Nephron (organoid): ENCODE measurements at regions not wholly inside any gene's neighbourhood (a gene's known extent, or its start where the extent isn't known, plus 50 kb on each side); places are given as distances from the start of the nearest gene placed in this dataset.

Source experiments
- H3K27ac Mint-ChIP-seq, 3 experiments: 2 replicates each; pipeline ENCODE4 v1.8.0; 2020; ENCODE audit warnings: mixed read lengths in 3 of 3, mild to moderate bottlenecking in 2 of 3, moderate library complexity in 1 of 3
- H3K27me3 Mint-ChIP-seq: 2 replicates; pipeline ENCODE4 v1.8.0; 2021; ENCODE audit warnings: low read depth, mild to moderate bottlenecking, moderate library complexity, mixed read lengths
- H3K36me3 Mint-ChIP-seq: 2 replicates; pipeline ENCODE4 v1.8.0; 2020; ENCODE audit warnings: low read depth, mixed read lengths
- H3K4me1 Mint-ChIP-seq: 2 replicates; pipeline ENCODE4 v1.8.0; 2020; ENCODE audit warnings: mixed read lengths
- H3K4me3 Mint-ChIP-seq, 3 experiments: 2 replicates each; pipeline ENCODE4 v1.8.0; 2020; ENCODE audit warnings: mild to moderate bottlenecking in 3 of 3, mixed read lengths in 3 of 3, moderate library complexity in 2 of 3
- H3K9me3 Mint-ChIP-seq: 2 replicates; pipeline ENCODE4 v1.8.0; 2020; ENCODE audit warnings: mixed read lengths
- TF ChIP-seq, protein P1 (sequence below), 3 experiments: fragments of 200-600 bp; sonication (generic); IDR thresholded peaks; one replicate each; pipeline ENCODE4 v1.5.0; 2021; ENCODE audit warnings: antibody characterized with exemption in 3 of 3; ENCODE audit not compliant: unreplicated experiment in 3 of 3

DNA sequence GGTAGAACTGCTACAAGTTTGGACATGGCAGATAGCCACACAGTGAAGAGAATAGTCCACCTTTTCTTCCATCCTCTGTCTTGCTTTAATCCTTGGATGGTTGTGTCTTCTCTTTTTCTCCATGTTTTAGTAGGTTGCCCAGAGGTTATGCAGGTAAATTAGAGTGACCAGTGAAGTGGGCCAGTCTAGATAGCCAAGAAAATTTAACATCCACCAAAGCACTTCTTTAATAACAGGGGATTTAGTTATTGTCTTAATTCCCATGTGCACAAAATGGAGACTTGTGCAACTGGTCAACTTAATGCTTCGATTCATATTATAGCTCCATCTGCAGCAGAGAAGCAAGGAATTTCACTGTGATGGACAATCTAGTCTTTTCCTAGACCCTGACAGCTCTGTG, 58.8 kb upstream of the RCN1 start:
- H3K27ac Mint-ChIP-seq: no peak overlapping the region
- peaks cover 4% of the 10 kb centered on the region for H3K27me3 Mint-ChIP-seq
- no peaks in the 10 kb centered on the region for H3K9me3 Mint-ChIP-seq
- TF ChIP-seq, protein P1, sequence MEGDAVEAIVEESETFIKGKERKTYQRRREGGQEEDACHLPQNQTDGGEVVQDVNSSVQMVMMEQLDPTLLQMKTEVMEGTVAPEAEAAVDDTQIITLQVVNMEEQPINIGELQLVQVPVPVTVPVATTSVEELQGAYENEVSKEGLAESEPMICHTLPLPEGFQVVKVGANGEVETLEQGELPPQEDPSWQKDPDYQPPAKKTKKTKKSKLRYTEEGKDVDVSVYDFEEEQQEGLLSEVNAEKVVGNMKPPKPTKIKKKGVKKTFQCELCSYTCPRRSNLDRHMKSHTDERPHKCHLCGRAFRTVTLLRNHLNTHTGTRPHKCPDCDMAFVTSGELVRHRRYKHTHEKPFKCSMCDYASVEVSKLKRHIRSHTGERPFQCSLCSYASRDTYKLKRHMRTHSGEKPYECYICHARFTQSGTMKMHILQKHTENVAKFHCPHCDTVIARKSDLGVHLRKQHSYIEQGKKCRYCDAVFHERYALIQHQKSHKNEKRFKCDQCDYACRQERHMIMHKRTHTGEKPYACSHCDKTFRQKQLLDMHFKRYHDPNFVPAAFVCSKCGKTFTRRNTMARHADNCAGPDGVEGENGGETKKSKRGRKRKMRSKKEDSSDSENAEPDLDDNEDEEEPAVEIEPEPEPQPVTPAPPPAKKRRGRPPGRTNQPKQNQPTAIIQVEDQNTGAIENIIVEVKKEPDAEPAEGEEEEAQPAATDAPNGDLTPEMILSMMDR (IDR thresholded peaks at IDR 0.05; ENCODE audit: unreplicated experiment in 3 of 3): no peak
- no peaks in the 10 kb centered on the region for H3K4me1 Mint-ChIP-seq
- no peak overlapping the region for H3K4me3 Mint-ChIP-seq
- H3K36me3 Mint-ChIP-seq: no peaks in the 10 kb centered on the region

DNA sequence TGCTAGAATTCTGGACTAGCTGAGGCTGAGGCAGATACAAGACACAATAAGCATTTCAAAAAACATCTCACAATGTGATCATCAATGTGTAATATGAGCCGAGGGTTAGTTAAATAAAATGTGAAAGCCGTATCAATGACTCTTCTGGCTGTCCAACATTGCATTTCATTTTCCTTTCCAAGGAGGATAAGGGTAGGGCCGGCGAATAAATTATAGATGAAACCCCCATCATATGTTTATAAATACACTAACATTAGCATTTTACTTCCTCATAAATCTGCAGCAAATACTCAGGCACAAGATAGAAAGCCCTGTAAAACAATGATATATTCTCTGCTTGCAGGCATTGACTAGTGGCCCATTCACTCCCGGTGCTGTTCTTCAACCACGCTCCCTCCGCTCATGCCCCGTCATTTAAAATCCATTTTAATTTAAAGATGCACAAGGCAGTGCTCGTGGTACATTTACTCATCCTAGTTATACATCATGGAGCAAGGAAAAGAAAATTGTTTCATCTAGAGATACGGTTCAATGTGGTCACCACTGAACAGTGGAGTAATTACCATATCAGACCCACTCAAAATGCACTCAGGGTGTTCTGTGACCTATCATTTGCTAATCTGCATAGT, 59.9 kb upstream of the RCN1 start:
- Mint-ChIP-seq H3K27ac (no peak overlapping the region), H3K4me1 (no peaks in the 10 kb centered on the region), H3K9me3 (no peaks in the 10 kb centered on the region), H3K36me3 (no peaks in the 10 kb centered on the region), H3K4me3 (no peak overlapping the region), H3K27me3 (peaks cover 4% of the 10 kb centered on the region)
- TF ChIP-seq, protein P1 (IDR thresholded peaks at IDR 0.05; ENCODE audit: unreplicated experiment in 3 of 3): no peak

DNA sequence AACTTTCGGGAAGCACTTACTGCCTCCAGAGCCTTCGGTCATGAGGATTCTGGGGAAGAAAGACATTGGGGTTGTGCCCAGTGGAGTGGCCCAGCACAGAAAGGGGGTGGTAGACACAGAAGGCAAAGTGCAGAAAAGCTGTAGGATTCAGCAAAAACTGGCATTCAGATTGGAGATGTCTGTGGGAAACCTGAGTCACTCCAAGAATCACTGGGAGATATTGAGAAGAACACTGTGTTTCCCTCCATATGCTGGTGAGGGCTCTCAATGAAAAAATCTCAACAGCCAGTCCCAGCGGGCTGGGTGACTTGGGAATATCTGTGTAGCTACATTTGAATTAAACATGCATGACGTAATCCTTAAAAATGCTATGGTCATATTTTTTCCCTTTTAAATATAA, 61.2 kb upstream of the RCN1 start:
- Mint-ChIP-seq H3K27me3 (peaks cover 4% of the 10 kb centered on the region), H3K27ac (no peak overlapping the region), H3K9me3 (no peaks in the 10 kb centered on the region), H3K36me3 (no peaks in the 10 kb centered on the region), H3K4me3 (no peak overlapping the region), H3K4me1 (no peaks in the 10 kb centered on the region)
- TF ChIP-seq, protein P1 (IDR thresholded peaks at IDR 0.05; ENCODE audit: unreplicated experiment in 3 of 3): no peak

DNA sequence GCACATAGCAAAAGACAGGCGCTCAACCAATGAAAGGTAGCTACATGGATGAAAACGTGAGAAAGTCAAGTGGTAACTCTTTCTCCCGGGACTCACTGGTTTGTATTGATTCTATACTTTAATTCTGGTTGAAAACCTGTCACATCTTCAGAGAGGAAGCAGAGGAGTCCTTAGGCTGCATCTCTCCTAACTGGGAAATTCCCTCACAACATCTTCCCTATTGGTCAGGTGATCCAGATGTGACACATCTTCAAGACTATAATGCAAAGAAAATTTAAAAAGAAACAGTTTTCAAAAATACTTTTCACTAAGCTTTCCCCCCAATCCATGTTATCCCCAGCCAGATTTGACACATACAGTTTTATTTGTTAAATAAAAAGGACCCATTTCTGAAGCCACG, 62.7 kb upstream of the RCN1 start:
- Mint-ChIP-seq H3K27ac (no peak overlapping the region), H3K27me3 (peaks cover 4% of the 10 kb centered on the region), H3K36me3 (no peaks in the 10 kb centered on the region), H3K4me1 (no peaks in the 10 kb centered on the region), H3K4me3 (no peak overlapping the region), H3K9me3 (no peaks in the 10 kb centered on the region)
- TF ChIP-seq, protein P1 (IDR thresholded peaks at IDR 0.05; ENCODE audit: unreplicated experiment in 3 of 3): no peak

DNA sequence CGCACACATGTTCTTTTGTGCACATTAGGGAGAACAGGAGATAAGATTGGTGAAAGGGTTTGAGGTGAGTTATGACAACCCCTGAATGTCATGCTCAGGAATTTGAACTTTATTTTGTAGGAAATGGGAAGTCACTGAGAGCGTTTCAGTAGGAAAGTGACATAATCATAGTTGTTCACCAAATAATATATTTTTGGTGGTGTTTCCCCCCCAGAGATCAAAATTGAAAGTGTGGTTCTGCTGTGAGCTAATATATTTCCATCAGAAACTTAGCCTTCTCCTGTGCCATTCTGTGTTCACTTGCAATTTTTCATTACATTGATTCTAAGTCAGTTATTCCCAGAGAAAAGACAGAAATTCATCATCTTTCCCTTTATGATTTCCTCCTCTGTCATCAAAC, 64.1 kb upstream of the RCN1 start:
- H3K9me3 Mint-ChIP-seq: no peaks in the 10 kb centered on the region
- H3K36me3 Mint-ChIP-seq: no peaks in the 10 kb centered on the region
- H3K4me1 Mint-ChIP-seq: no peaks in the 10 kb centered on the region
- peaks cover 16% of the 10 kb centered on the region for H3K27me3 Mint-ChIP-seq
- TF ChIP-seq, protein P1 (IDR thresholded peaks at IDR 0.05; ENCODE audit: unreplicated experiment in 3 of 3): no peak
- H3K27ac Mint-ChIP-seq: no peak overlapping the region
- H3K4me3 Mint-ChIP-seq: no peak overlapping the region

DNA sequence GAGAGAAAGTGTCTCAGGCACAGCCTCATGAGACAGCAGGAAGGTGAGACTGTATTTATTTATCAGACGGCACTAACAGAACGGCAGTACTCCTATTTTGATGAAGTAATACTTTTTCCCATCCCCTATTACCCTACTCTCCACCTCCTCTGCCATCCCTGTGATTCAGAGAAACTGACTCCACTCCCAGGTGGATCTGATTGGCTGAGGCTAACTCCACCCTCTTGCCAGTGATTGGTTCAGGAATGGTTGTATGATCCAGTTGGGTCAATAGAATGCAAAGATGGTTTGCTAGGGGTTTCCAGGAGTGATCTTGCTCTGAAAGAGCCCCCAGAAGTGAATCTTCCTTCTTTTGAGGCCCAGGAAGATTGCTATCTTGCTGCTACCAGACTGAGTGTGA, 65.9 kb upstream of the RCN1 start:
- TF ChIP-seq, protein P1 (IDR thresholded peaks at IDR 0.05; ENCODE audit: unreplicated experiment in 3 of 3): no peak
- H3K9me3 Mint-ChIP-seq: no peaks in the 10 kb centered on the region
- H3K36me3 Mint-ChIP-seq: no peaks in the 10 kb centered on the region
- peaks cover 13% of the 10 kb centered on the region for H3K27me3 Mint-ChIP-seq
- H3K4me3 Mint-ChIP-seq: no peak overlapping the region
- no peaks in the 10 kb centered on the region for H3K4me1 Mint-ChIP-seq
- no peak overlapping the region for H3K27ac Mint-ChIP-seq
